Gastrocnemius medialis (tissue), 4 donors: ENCODE measurements at regions not wholly inside any gene's neighbourhood (a gene's known extent, or its start where the extent isn't known, plus 50 kb on each side); places are given as distances from the start of the nearest gene placed in this dataset.

Experiments
- POLR2A ChIP-seq, 2 donors: fragments of 450-650 bp; IDR thresholded peaks; one replicate each; pipeline ENCODE4 v1.6.1; 2017; ENCODE audit warnings: antibody characterized with exemption in 2 of 2, mild to moderate bottlenecking in 2 of 2, moderate library complexity in 2 of 2
- TF ChIP-seq, protein P1 (sequence below), 5 experiments: fragments of 450-650 bp in 3 of 5; fragments of 200-600 bp in 2 of 5; sonication (generic) in 2 of 5; IDR thresholded peaks in 4 of 5; conservative IDR thresholded peaks in 1 of 5; 1 replicate in 4 of 5; 2 replicates in 1 of 5; pipeline ENCODE4 v1.5.1; 2016 to 2019; ENCODE audit warnings: antibody characterized with exemption in 5 of 5, mild to moderate bottlenecking in 3 of 5, moderate library complexity in 3 of 5

DNA sequence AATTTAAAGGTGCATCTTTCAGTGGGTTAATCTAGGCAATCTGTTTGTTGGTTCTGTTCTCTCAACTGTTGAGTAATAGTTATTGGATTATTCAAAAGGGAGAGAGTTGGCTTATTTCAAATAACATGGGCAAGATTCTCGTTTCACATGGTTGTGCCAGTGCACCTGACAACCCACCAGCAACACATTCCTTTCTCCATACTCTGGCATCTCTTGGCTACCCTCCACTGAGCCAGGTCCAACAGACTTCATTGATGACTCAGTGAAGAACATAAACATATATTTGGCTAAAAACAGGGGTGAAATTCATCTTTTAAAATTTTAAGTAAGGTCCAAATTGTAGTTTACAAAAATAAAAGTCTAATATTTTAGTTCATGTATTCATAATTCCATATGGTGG lies 967.2 kb downstream of the RPA4 start:
- TF ChIP-seq, protein P1, sequence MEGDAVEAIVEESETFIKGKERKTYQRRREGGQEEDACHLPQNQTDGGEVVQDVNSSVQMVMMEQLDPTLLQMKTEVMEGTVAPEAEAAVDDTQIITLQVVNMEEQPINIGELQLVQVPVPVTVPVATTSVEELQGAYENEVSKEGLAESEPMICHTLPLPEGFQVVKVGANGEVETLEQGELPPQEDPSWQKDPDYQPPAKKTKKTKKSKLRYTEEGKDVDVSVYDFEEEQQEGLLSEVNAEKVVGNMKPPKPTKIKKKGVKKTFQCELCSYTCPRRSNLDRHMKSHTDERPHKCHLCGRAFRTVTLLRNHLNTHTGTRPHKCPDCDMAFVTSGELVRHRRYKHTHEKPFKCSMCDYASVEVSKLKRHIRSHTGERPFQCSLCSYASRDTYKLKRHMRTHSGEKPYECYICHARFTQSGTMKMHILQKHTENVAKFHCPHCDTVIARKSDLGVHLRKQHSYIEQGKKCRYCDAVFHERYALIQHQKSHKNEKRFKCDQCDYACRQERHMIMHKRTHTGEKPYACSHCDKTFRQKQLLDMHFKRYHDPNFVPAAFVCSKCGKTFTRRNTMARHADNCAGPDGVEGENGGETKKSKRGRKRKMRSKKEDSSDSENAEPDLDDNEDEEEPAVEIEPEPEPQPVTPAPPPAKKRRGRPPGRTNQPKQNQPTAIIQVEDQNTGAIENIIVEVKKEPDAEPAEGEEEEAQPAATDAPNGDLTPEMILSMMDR (IDR thresholded peaks at IDR 0.05 in 4 of 5, conservative IDR thresholded peaks at IDR 0.05 in 1 of 5) = no peak
- TF ChIP-seq POLR2A (IDR thresholded peaks at IDR 0.05) = no peak
